HCT116 (cell line): ENCODE measurements at regions not wholly inside any gene's neighbourhood (a gene's known extent, or its start where the extent isn't known, plus 50 kb on each side); places are given as distances from the start of the nearest gene placed in this dataset.

Experiments used
- ATAC-seq: fragments of 200-7000 bp; cut with Tn5 transposase; 2 replicates; pipeline ENCODE4 v1.9.1; 2020; ENCODE audit warnings: mild to moderate bottlenecking, moderate library complexity
- BruUV-seq: library from RNA; stranded (reverse); fragments of 400-500 nt; replicated peaks from 2 replicates; lab custom pipeline; 2021; lab: Mats Ljungman, UMichigan
- CTCF ChIA-PET: fragments of 300-600 bp; sonication (Branson Sonifier 250); formaldehyde crosslinking; loops from one replicate; lab custom pipeline; 2021; ENCODE audit warnings: antibody characterized with exemption; lab: Charles Lee
- POLR2A ChIA-PET: fragments of 300-600, 350-600 bp; sonication (Branson Sonifier 250); formaldehyde crosslinking; loops from one replicate; lab custom pipeline; 2021; ENCODE audit warnings: antibody characterized with exemption; lab: Charles Lee
- RAD21 ChIA-PET, 2 experiments: fragments of 300-600 bp; sonication (Branson Sonifier 250); formaldehyde crosslinking; loops; one replicate each; lab custom pipeline; 2023; ENCODE audit warnings: low total read pairs in 2 of 2; ENCODE audit not compliant: uncharacterized antibody in 2 of 2, unreplicated experiment in 2 of 2, low non-redundant PET in 1 of 2; lab: Charles Lee
- DNase-seq: peaks from one replicate; pipeline ENCODE4 v3.0.0-alpha.2; 2010; ENCODE audit warnings: low read depth, low spot score
- H2AFZ ChIP-seq: fragments of 200-600 bp; shearing (Covaris generic), sonication (generic); 2 replicates; pipeline ENCODE4 v1.6.1; 2017; ENCODE audit warnings: low read depth, mixed run types, mixed read lengths, antibody characterized with exemption, low read length; ENCODE audit not compliant: poor library complexity, severe bottlenecking
- H3K27ac ChIP-seq: 2 replicates; pipeline ENCODE4 v1.5.1; 2012; ENCODE audit warnings: low read depth, low read length
- H3K27me3 ChIP-seq: fragments of 200-600 bp; sonication (generic); 2 replicates; pipeline ENCODE4 v1.6.1; 2016; ENCODE audit warnings: mixed run types, low read length, mixed read lengths; ENCODE audit not compliant: insufficient read depth
- H3K36me3 ChIP-seq, 2 experiments: fragments of 200-500 bp in 1 of 2; fragments of 200-600 bp in 1 of 2; sonication (Bioruptor generic) in 1 of 2; sonication (generic) in 1 of 2; 2 replicates each; pipeline versions ENCODE4 v1.5.1 to v1.6.1; 2014 to 2016; ENCODE audit warnings: low read length in 2 of 2, inconsistent platforms in 1 of 2, mixed read lengths in 1 of 2, mixed run types in 1 of 2; ENCODE audit not compliant: insufficient read depth in 2 of 2, control insufficient read depth in 1 of 2
- H3K4me1 ChIP-seq, 2 experiments: fragments of 200-600 bp in 1 of 2; sonication (generic) in 1 of 2; 2 replicates each; pipeline versions ENCODE4 v1.5.1 to v1.6.1; 2012 to 2017; ENCODE audit warnings: low read length in 2 of 2, inconsistent platforms in 1 of 2, mild to moderate bottlenecking in 1 of 2, mixed read lengths in 1 of 2, mixed run types in 1 of 2, moderate library complexity in 1 of 2; ENCODE audit not compliant: insufficient read depth in 2 of 2, control insufficient read depth in 1 of 2
- H3K4me2 ChIP-seq: fragments of 200-600 bp; sonication (generic); 2 replicates; pipeline ENCODE4 v1.6.1; 2017; ENCODE audit warnings: mixed run types, low read length, mixed read lengths
- H3K4me3 ChIP-seq, 2 experiments: fragments of 200-600 bp in 1 of 2; sonication (generic) in 1 of 2; replicated peaks in 1 of 2; 2 replicates each; pipeline ENCODE4 v1.5.1; 2011 to 2016; ENCODE audit warnings: low read length in 2 of 2, control low read depth in 1 of 2, low read depth in 1 of 2, mild to moderate bottlenecking in 1 of 2, mixed read lengths in 1 of 2, mixed run types in 1 of 2
- H3K79me2 ChIP-seq: fragments of 200-600 bp; sonication (generic); 2 replicates; pipeline ENCODE4 v1.6.1; 2017; ENCODE audit warnings: mild to moderate bottlenecking, mixed run types, low read length, moderate library complexity, mixed read lengths; ENCODE audit not compliant: insufficient read depth
- H3K9ac ChIP-seq: fragments of 200-600 bp; sonication (generic); 2 replicates; pipeline ENCODE4 v1.6.1; 2016; ENCODE audit warnings: low read length, mixed read lengths
- H3K9me2 ChIP-seq: fragments of 200-600 bp; sonication (generic), shearing (Covaris generic); 2 replicates; pipeline ENCODE4 v1.6.1; 2017; ENCODE audit warnings: mixed run types, mild to moderate bottlenecking, moderate library complexity; ENCODE audit not compliant: insufficient read depth
- H3K9me3 ChIP-seq, 2 experiments: fragments of 200-500 bp in 1 of 2; fragments of 200-600 bp in 1 of 2; sonication (Bioruptor generic) in 1 of 2; sonication (generic) in 1 of 2; 2 replicates each; pipeline ENCODE4 v1.6.1; 2014 to 2017; ENCODE audit warnings: low read length in 2 of 2, mixed read lengths in 2 of 2, inconsistent platforms in 1 of 2, low read depth in 1 of 2, mild to moderate bottlenecking in 1 of 2, mixed run types in 1 of 2, moderate library complexity in 1 of 2; ENCODE audit not compliant: control insufficient read depth in 1 of 2, insufficient read depth in 1 of 2
- H4K20me1 ChIP-seq: fragments of 200-600 bp; sonication (generic), shearing (Covaris generic); 2 replicates; pipeline ENCODE4 v1.6.1; 2017; ENCODE audit warnings: mixed run types, mild to moderate bottlenecking, moderate library complexity; ENCODE audit not compliant: insufficient read depth
- FOSL1 ChIP-seq: IDR thresholded peaks from 2 replicates; pipeline ENCODE4 v1.6.1; 2012; ENCODE audit warnings: low read depth
- JUND ChIP-seq: IDR thresholded peaks from 2 replicates; pipeline ENCODE4 v1.6.1; 2012
- POLR2AphosphoS5 ChIP-seq: IDR thresholded peaks from 2 replicates; pipeline ENCODE4 v1.6.1; 2011; ENCODE audit warnings: mild to moderate bottlenecking, low read depth, low read length, moderate library complexity
- SP1 ChIP-seq: IDR thresholded peaks from 2 replicates; pipeline ENCODE4 v1.6.1; 2012; ENCODE audit warnings: low read depth
- ZFX ChIP-seq: fragments of 450-650 bp; IDR thresholded peaks from 2 replicates; pipeline ENCODE4 v1.6.1; 2017
- intact Hi-C: fragments of 100-400 bp; cut with micrococcal nuclease; formaldehyde crosslinking; loops from 2 replicates; pipeline ENCODE4 v1.10.0; 2022
- TF ChIP-seq, protein P1 (sequence below), 3 experiments: fragments of 200-600 bp in 1 of 3; sonication (generic) in 1 of 3; IDR thresholded peaks in 2 of 3; conservative IDR thresholded peaks in 1 of 3; 2 replicates each; pipeline ENCODE4 v1.5.1; 2012 to 2017; ENCODE audit warnings: low read depth in 2 of 3, low read length in 2 of 3, antibody characterized with exemption in 1 of 3, borderline replicate concordance in 1 of 3, control low read depth in 1 of 3, mild to moderate bottlenecking in 1 of 3, mixed read lengths in 1 of 3, mixed run types in 1 of 3, moderate library complexity in 1 of 3; ENCODE audit not compliant: insufficient read depth in 1 of 3
- TF ChIP-seq, protein P2 (sequence below): IDR thresholded peaks from 2 replicates; pipeline ENCODE4 v1.6.1; 2012
- TF ChIP-seq, protein P3 (sequence below): IDR thresholded peaks from 2 replicates; pipeline ENCODE4 v1.6.1; 2012

DNA sequence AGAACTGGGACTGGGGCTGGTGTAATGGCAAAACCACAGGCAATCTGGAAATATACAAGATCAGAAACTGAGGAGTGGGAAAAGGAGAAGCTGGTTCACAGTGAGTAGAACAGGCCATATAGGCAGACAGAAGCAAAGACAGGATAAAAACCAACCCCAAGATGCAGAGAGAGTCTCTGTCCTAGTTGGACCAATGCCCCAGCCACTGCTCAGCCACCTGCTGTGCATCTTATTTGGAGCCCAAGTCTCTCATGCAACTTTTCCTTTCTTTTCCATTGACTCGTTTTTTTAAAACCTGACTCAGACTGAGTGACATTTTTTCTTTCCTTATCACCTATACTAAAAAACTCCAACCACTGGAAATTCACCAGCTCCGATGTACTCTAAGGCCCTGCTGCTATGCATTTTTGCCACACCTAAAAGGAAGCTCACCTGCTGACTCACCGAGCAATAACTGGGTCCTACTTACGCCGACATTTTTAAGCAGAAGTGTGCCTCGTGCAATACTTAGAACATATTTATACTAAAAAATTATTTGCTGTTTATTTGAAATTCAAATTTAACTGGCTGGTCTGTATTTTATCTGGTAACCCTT, 100.8 kb upstream of the XYLT1 start:
- Histone ChIP-seq H2AFZ (peak overlapping the region; percentile 96), H3K4me3 (peak overlapping the region; percentile 8 to 17; a peak in 3 of 4 replicates), H3K9ac (peak overlapping the region; percentile 17), H3K4me2 (peak overlapping the region; percentile 63), H3K9me3 (no peaks in the 10 kb centered on the region), H3K36me3 (no peaks in the 10 kb centered on the region), H3K4me1 (peaks cover 16 to 22% of the 10 kb centered on the region in 2 experiments), H4K20me1 (no peaks in the 10 kb centered on the region), H3K9me2 (no peaks in the 10 kb centered on the region; the same call in 1 of the 2 replicates), H3K27me3 (no peaks in the 10 kb centered on the region), H3K79me2 (no peaks in the 10 kb centered on the region), H3K27ac (peak overlapping the region; percentile 76; the same call in 1 of the 2 replicates)
- CTCF ChIA-PET, result interaction anchor here (2.6 kb wide), 1 partner anchor 7 kb away, joined by 9 read pairs; no protein-coding TSS in a partner anchor
- intact Hi-C loops, result loop anchor here (10.0 kb wide), 1 partner anchor 357 kb away; no protein-coding TSS in a partner anchor
- RAD21 ChIA-PET, result no interaction called here
- ATAC-seq (peak; percentile 85), DNase-seq (peak; percentile 75)
- BruUV-seq, result no TSS peak
- POLR2A ChIA-PET, result no interaction called here
- TF ChIP-seq FOSL1 (peak; percentile 68), ZFX (no peak), SP1 (peak; percentile 63), POLR2AphosphoS5 (no peak), JUND (peak; percentile 60)
- TF ChIP-seq, protein P1, sequence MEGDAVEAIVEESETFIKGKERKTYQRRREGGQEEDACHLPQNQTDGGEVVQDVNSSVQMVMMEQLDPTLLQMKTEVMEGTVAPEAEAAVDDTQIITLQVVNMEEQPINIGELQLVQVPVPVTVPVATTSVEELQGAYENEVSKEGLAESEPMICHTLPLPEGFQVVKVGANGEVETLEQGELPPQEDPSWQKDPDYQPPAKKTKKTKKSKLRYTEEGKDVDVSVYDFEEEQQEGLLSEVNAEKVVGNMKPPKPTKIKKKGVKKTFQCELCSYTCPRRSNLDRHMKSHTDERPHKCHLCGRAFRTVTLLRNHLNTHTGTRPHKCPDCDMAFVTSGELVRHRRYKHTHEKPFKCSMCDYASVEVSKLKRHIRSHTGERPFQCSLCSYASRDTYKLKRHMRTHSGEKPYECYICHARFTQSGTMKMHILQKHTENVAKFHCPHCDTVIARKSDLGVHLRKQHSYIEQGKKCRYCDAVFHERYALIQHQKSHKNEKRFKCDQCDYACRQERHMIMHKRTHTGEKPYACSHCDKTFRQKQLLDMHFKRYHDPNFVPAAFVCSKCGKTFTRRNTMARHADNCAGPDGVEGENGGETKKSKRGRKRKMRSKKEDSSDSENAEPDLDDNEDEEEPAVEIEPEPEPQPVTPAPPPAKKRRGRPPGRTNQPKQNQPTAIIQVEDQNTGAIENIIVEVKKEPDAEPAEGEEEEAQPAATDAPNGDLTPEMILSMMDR (IDR thresholded peaks at IDR 0.05 in 2 of 3, conservative IDR thresholded peaks at IDR 0.05 in 1 of 3; ENCODE audit: borderline replicate concordance in 1 of 3, insufficient read depth in 1 of 3, low read depth in 2 of 3, low read length in 2 of 3), result no peak
- TF ChIP-seq, protein P2, sequence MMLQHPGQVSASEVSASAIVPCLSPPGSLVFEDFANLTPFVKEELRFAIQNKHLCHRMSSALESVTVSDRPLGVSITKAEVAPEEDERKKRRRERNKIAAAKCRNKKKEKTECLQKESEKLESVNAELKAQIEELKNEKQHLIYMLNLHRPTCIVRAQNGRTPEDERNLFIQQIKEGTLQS, result no peak
- TF ChIP-seq, protein P3, sequence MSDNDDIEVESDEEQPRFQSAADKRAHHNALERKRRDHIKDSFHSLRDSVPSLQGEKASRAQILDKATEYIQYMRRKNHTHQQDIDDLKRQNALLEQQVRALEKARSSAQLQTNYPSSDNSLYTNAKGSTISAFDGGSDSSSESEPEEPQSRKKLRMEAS, result peak; percentile 61
